K562 (cell line): ENCODE measurements at regions not wholly inside any gene's neighbourhood (a gene's known extent, or its start where the extent isn't known, plus 50 kb on each side); places are given as distances from the start of the nearest gene placed in this dataset.

Experiments
- ATAC-seq: fragments of 200-7000 bp; cut with Tn5 transposase; 3 replicates; pipeline ENCODE4 v1.9.1; 2020; ENCODE audit warnings: moderate library complexity
- BruUV-seq: library from RNA; stranded (reverse); fragments of 400-500 nt; replicated peaks from 2 replicates; lab custom pipeline; 2021; lab: Mats Ljungman, UMichigan
- CTCF ChIA-PET: fragments of 300-600 bp; formaldehyde crosslinking; extraction: SDS; loops from one replicate; lab custom pipeline; 2021; ENCODE audit warnings: low intra/inter-chr PET ratio; lab: Yijun Ruan, JAX
- POLR2A ChIA-PET: fragments of 300-600, 350-650 bp; sonication (Branson Sonifier 250); formaldehyde crosslinking; extraction: SDS; loops from one replicate; lab custom pipeline; 2021; ENCODE audit warnings: antibody characterized with exemption, inconsistent platforms; lab: Yijun Ruan, JAX
- DNase-seq, 4 experiments: peaks; one replicate each; pipeline versions ENCODE4 v3.0.0 to v3.0.0-alpha.2; 2011 to 2018; ENCODE audit warnings: low spot score in 3 of 4, mixed read lengths in 3 of 4; ENCODE audit errors: extremely low read depth in 1 of 4
- FAIRE-seq: peaks from 2 replicates; lab custom pipeline; 2011; peaks lifted over from hg19 to GRCh38; lab: Jason Lieb, UNC
- H2AFZ ChIP-seq: 2 replicates; pipeline ENCODE4 v1.6.0; 2011; ENCODE audit warnings: low read depth, low read length, control low read depth, inconsistent platforms
- H3K27ac ChIP-seq: fragments of 200-600 bp; 3 replicates; pipeline ENCODE4 v1.8.0; 2011; ENCODE audit warnings: low read depth, mild to moderate bottlenecking, control low read depth, inconsistent platforms, low read length, moderate library complexity, mixed read lengths; ENCODE audit errors: extremely low read depth
- H3K27me3 ChIP-seq, 2 experiments: fragments of 300-600 bp in 1 of 2; 2 replicates in 1 of 2; 3 replicates in 1 of 2; pipeline versions ENCODE4 v1.6.0 to v1.8.0; 2011; ENCODE audit warnings: inconsistent platforms in 2 of 2, low read length in 2 of 2, mild to moderate bottlenecking in 1 of 2, mixed read lengths in 1 of 2, moderate library complexity in 1 of 2; ENCODE audit not compliant: control insufficient read depth in 2 of 2, insufficient read depth in 2 of 2
- H3K36me3 ChIP-seq: fragments of 300-600 bp; 3 replicates; pipeline ENCODE4 v1.8.0; 2011; ENCODE audit warnings: mild to moderate bottlenecking, low read length, inconsistent platforms; ENCODE audit not compliant: control insufficient read depth, insufficient read depth
- H3K4me1 ChIP-seq, 2 experiments: fragments of 200-600 bp in 1 of 2; replicated peaks in 1 of 2; 2 replicates in 1 of 2; 3 replicates in 1 of 2; pipeline versions ENCODE4 v1.5.1 to v1.8.0; 2011; ENCODE audit warnings: inconsistent platforms in 2 of 2, low read length in 2 of 2, mild to moderate bottlenecking in 1 of 2, mixed read lengths in 1 of 2, moderate library complexity in 1 of 2; ENCODE audit not compliant: control insufficient read depth in 2 of 2, insufficient read depth in 2 of 2
- H3K4me2 ChIP-seq: 2 replicates; pipeline ENCODE4 v1.6.1; 2011; ENCODE audit warnings: low read length, control low read depth, inconsistent platforms, mixed read lengths; ENCODE audit not compliant: insufficient read depth
- H3K4me3 ChIP-seq: fragments of 200-600 bp; sonication (generic), shearing (Covaris generic); 2 replicates; pipeline ENCODE4 v1.5.1; 2016; ENCODE audit warnings: control low read depth, inconsistent platforms
- H3K79me2 ChIP-seq: fragments of 200-600 bp; 3 replicates; pipeline ENCODE4 v1.8.0; 2011; ENCODE audit warnings: low read length, inconsistent platforms; ENCODE audit not compliant: control insufficient read depth, insufficient read depth
- H3K9ac ChIP-seq, 2 experiments: 2 replicates each; pipeline versions ENCODE4 v1.6.0 to v1.6.1; 2011; ENCODE audit warnings: low read depth in 2 of 2, low read length in 2 of 2, control low read depth in 1 of 2, inconsistent platforms in 1 of 2, mild to moderate bottlenecking in 1 of 2, mixed read lengths in 1 of 2; ENCODE audit not compliant: insufficient read depth in 1 of 2
- H3K9me1 ChIP-seq: one replicate; pipeline ENCODE4 v1.6.0; 2011; ENCODE audit warnings: inconsistent platforms, mild to moderate bottlenecking, low read length, moderate library complexity; ENCODE audit not compliant: control insufficient read depth, insufficient read depth
- H3K9me3 ChIP-seq: replicated peaks from 2 replicates; pipeline ENCODE4 v1.5.1; 2011; ENCODE audit warnings: low read depth, low read length, inconsistent platforms; ENCODE audit not compliant: control insufficient read depth, insufficient read depth
- H4K20me1 ChIP-seq: replicated peaks from 2 replicates; pipeline ENCODE4 v1.6.1; 2011; ENCODE audit warnings: low read length, inconsistent platforms, mixed read lengths; ENCODE audit not compliant: control insufficient read depth, insufficient read depth
- GABPA ChIP-seq: fragments of 200-800 bp; sonication (Bioruptor generic); conservative IDR thresholded peaks from 2 replicates; pipeline ENCODE4 v1.6.1; 2016; ENCODE audit warnings: low read depth, missing genetic modification characterization, missing compliant biosample characterization
- GATAD2A ChIP-seq: fragments of 450-650 bp; IDR thresholded peaks from 2 replicates; pipeline ENCODE4 v1.6.1; 2017
- MTA2 ChIP-seq: fragments of 450-650 bp; IDR thresholded peaks from 2 replicates; pipeline ENCODE4 v1.6.1; 2016; ENCODE audit warnings: low read depth
- SRF ChIP-seq, 2 experiments: fragments of 250-450, 450-650 bp in 1 of 2; sonication (Bioruptor Pico) in 1 of 2; sonication (generic) in 1 of 2; formaldehyde crosslinking; IDR thresholded peaks; 2 replicates each; pipeline versions ENCODE4 v1.5.0 to v1.5.1; 2020 to 2022; ENCODE audit warnings: mild to moderate bottlenecking in 1 of 2, missing genetic modification reagents in 1 of 2
- TEAD4 ChIP-seq, 2 experiments: sonication (generic) in 1 of 2; formaldehyde crosslinking in 1 of 2; IDR thresholded peaks; 2 replicates each; pipeline versions ENCODE4 v1.6.1 to v1.8.0; 2012 to 2022; ENCODE audit warnings: borderline replicate concordance in 1 of 2, inconsistent platforms in 1 of 2, low read length in 1 of 2, mild to moderate bottlenecking in 1 of 2, missing genetic modification reagents in 1 of 2
- TRIM24 ChIP-seq, 2 experiments: fragments of 450-650 bp; IDR thresholded peaks; 2 replicates each; pipeline ENCODE4 v1.6.1; 2016
- WGBS: fragments of 100-300 bp; shearing (Covaris generic); methylation state at CpG from one replicate; pipeline ENCODE4 v1.1.6; 2016; ENCODE audit warnings: low coverage, mixed read lengths; ENCODE audit not compliant: insufficient coverage; ENCODE audit errors: missing lambda C conversion rate; 5-methylcytosine and 5-hydroxymethylcytosine counted together
- in situ Hi-C: fragments of 300-500 bp; cut with MboI; formaldehyde crosslinking; loops from 4 replicates; pipeline ENCODE4 v1.15.0; 2018; ENCODE audit warnings: inconsistent platforms, mixed read lengths
- intact Hi-C: fragments of 100-400 bp; cut with micrococcal nuclease; formaldehyde crosslinking; loops from 2 replicates; pipeline ENCODE4 v1.14.2; 2022
- TF ChIP-seq, protein P1 (sequence below): fragments of 450-650 bp; formaldehyde crosslinking; IDR thresholded peaks from 2 replicates; pipeline ENCODE4 v1.4.0; 2022; ENCODE audit warnings: mild to moderate bottlenecking, moderate library complexity
- TF ChIP-seq, protein P2 (sequence below), 2 experiments: fragments of 450-650 bp in 1 of 2; sonication (generic) in 1 of 2; formaldehyde crosslinking in 1 of 2; IDR thresholded peaks in 1 of 2; conservative IDR thresholded peaks in 1 of 2; 2 replicates each; pipeline versions ENCODE4 v1.6.1 to v1.8.1; 2016 to 2023; ENCODE audit warnings: mild to moderate bottlenecking in 2 of 2, moderate library complexity in 2 of 2, inconsistent platforms in 1 of 2, missing genetic modification reagents in 1 of 2

DNA sequence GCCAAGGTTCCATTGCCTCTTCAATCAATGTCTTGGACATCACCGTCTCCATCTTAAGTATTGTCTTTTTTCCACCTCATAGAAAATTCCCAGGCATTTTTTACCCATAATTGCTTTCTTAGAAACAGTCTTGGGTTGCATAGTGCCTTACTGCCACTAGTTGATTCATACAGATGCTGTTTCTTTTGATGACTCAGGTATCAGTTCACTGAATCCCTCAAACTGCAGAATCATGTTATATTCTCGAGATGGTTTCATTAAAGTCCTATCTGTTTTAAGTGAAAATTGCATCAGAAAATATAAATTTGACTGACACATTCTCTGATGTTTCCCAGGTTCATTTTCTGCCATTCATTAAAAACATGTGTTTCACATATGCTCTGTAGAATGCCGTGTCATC is 1489.1 kb downstream of the BRINP3 start:
- intact Hi-C loops (no loop called here), in situ Hi-C loops (no loop called here)
- Histone ChIP-seq H3K9me3 (0 out of 2 replicates have a peak, but pooled peaks cover 2% of the 10 kb centered on the region), H4K20me1 (no peaks in the 10 kb centered on the region), H3K9ac (no peak overlapping the region), H3K9me1 (no peaks in the 10 kb centered on the region), H3K4me1 (no peaks in the 10 kb centered on the region), H3K4me3 (no peak overlapping the region), H3K4me2 (no peak overlapping the region), H3K36me3 (no peaks in the 10 kb centered on the region), H3K79me2 (no peaks in the 10 kb centered on the region), H2AFZ (no peak overlapping the region), H3K27ac (no peak overlapping the region), H3K27me3 (no peaks in the 10 kb centered on the region)
- DNase-seq (no peak), ATAC-seq (no peak), FAIRE-seq (no peak)
- no peak for TF ChIP-seq GABPA (tag)
- no peak for TF ChIP-seq GATAD2A
- no peak for TF ChIP-seq SRF (CRISPR knock-in tag; IDR thresholded peaks at IDR 0.05)
- TF ChIP-seq, protein P1, sequence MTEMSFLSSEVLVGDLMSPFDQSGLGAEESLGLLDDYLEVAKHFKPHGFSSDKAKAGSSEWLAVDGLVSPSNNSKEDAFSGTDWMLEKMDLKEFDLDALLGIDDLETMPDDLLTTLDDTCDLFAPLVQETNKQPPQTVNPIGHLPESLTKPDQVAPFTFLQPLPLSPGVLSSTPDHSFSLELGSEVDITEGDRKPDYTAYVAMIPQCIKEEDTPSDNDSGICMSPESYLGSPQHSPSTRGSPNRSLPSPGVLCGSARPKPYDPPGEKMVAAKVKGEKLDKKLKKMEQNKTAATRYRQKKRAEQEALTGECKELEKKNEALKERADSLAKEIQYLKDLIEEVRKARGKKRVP: no peak
- TF ChIP-seq TRIM24 (IDR thresholded peaks at IDR 0.05): no peak
- TF ChIP-seq, protein P2, sequence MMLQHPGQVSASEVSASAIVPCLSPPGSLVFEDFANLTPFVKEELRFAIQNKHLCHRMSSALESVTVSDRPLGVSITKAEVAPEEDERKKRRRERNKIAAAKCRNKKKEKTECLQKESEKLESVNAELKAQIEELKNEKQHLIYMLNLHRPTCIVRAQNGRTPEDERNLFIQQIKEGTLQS (IDR thresholded peaks at IDR 0.05): no peak
- TF ChIP-seq, protein P2 (CRISPR knock-in tag; conservative IDR thresholded peaks at IDR 0.05): no peak
- no peak for TF ChIP-seq MTA2
- TF ChIP-seq TEAD4 (IDR thresholded peaks at IDR 0.05; ENCODE audit: low read length): no peak
- TF ChIP-seq TEAD4 (CRISPR knock-in tag; IDR thresholded peaks at IDR 0.05; ENCODE audit: borderline replicate concordance): no peak
- ChIA-PET CTCF (no interaction called here), POLR2A (no interaction called here)
- 4% methylated on average over 3 of the region's 3 CpGs for WGBS
- no TSS peak for BruUV-seq
